ENCODE measurements at regions not wholly inside any gene's neighbourhood (a gene's known extent, or its start where the extent isn't known, plus 50 kb on each side); places are given as distances from the start of the nearest gene placed in this dataset.
A peak's percentile ranks its signal among the peaks of the same experiment; 100 is the strongest.
"Not testable (repeated sequence)": the region's sequence is repeated elsewhere in the genome, so short reads cannot be mapped to it uniquely, and the experiment has no call there.

DNA sequence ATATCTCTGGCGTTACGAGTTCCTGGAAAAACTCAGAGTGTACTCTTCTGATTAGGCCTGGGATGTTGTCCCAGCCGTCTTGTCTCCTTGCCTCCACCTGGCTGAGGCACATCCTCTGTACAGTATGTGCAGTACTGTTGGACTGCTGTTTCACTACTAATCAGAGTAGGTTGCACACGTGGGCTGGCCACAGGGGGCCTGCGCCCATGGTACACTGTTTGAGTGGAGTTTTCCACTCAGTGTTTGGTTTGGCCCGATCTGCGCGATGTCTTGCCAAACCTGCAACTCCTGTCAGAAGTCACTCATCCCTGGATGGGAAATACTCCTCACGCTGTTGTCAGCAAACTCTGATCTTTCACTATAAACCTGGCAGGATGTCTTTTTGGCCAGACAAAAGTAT lies 189.6 kb upstream of the CSNK1A1L start:
- DNase-seq (ENCODE audit: low read depth), result no peak

DNA sequence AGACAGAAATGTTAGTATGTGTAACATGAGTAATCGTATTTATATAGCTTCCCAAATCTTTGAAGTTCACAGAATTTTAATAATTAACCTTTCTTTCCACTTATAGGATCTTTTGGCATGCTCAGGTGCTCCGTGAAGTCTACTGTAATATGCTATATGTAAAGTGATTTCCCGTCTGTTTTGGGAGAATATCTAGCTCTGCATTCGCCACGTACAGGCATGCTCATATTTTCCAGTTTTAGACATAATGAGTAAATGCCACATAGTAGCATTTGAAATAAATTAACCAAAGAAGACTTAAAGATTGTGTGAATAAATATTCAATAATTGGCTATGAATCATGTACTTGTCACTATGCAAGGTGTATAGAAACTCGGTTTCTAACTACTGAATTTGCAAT lies 189.0 kb upstream of the CSNK1A1L start:
- no peak for DNase-seq (ENCODE audit: low read depth)

DNA sequence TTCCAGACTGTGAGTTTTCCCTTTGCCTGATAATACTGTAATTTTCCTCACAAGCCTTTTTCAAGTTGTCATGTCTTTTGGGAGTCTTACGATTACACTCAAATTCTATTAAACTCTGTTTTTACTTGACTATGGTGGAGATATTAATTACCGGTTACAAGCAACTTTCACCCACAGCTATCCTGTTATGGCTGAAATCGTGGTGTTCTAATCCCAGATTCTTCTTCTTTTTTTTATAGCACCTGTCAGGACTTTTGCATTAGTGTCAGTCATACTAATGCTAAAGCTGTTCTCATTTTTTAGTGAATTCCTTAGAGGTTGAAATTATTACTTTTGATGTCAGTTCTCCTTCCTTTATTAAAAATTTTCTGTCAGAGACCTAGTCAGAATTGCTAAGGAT lies 187.8 kb upstream of the CSNK1A1L start:
- no peak for DNase-seq (ENCODE audit: low read depth)

DNA sequence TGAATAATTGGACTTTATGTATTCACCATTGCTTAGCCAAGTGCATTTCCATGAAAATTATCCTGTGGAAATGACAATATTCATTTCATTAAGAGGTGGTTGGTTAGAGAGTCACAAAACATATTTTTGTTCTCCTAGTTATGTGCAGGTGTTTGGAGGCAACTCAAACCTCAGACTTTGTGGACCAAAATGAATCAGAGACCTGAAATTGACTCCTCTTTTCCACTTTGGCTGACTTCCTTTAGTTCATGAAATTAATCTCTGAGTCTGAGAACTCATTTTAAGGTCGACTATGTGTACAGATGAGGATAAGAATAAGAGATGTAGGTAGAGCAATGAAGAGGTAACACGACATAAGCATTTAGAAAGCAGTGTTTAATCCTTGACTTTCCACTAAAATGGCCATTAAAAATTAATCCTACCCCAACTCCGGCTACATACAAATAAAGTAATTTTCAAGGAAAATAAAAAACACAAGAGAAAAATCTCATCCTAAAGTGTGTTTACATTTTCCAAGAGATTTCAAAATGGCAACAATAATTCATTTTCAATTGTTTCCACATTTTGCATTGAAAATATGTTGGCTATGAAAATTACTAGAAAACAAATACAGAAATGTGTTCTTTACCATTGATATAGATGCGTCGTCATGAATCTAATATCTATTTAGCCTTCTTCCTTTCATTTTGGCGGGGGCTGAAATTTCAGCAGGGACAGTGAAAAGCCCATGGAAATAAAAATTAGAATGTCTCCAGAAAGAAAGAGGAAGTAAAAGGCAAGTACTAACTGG lies 185.4 kb upstream of the CSNK1A1L start:
- DNase-seq (ENCODE audit: low read depth), result no peak

DNA sequence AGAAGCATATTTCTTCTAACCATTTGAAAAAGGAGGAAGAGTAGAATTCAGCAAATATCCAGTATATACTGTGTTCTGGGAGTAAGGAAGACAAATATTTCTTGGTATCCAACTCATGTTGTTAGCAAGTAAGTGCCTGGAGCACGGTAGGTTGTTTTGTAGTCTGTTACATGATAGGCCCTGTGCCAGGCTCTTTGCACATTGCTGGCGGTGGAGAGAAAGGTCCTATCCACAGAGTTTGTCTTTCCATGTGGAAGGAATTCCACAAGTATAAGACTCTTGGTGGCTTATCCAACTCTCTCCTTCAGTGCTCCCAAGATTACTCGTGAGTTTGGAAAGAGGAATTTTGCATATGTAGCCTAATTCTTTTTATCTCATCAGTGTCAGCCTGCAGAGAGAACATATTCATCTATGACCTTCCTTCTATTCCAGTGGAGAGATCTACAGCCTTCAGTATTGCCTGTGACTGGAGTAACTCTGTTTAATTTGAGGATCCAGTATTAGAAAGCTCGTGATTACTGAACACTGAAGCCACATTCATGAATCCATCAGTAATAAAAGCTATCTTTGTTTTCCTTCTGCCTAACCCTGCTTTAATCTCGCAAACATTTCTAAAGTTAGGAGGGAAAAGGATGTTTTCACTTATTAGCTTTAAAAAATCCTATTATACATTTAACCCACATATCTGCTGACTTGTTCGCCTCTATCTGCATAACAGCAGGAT lies 183.9 kb upstream of the CSNK1A1L start:
- DNase-seq (ENCODE audit: low read depth), result no peak

DNA sequence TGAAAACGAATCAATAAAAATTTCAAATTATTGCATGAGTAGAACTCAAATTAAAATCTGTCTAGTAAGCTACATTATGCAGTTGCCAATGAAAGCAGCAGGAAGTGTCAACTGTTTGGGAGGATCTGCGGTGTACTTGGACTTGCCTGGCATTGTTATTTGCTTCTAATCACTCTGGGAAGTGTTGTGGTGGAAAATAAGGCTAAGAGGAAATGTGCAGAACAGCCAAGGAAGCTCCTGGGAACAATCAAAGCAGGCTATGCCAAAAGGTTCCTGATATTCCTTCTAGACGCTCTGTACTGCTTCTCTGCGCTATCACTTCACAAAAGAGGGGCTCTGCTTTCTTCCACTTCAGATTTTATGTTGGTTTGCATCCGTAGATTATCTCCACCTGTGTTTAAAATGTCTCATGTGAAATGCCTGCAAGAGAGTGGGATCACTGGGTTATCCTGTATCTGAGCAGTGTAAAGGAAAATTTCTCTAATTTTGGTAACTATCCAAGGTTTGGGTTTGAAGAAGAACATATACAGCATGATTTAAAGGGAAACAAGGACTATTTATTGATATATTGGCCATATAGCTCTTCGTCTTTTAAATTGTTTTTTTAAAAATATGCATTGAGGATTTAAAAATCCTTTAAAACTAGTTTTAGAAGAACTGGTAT lies 182.7 kb upstream of the CSNK1A1L start:
- no peak for DNase-seq (ENCODE audit: low read depth)

DNA sequence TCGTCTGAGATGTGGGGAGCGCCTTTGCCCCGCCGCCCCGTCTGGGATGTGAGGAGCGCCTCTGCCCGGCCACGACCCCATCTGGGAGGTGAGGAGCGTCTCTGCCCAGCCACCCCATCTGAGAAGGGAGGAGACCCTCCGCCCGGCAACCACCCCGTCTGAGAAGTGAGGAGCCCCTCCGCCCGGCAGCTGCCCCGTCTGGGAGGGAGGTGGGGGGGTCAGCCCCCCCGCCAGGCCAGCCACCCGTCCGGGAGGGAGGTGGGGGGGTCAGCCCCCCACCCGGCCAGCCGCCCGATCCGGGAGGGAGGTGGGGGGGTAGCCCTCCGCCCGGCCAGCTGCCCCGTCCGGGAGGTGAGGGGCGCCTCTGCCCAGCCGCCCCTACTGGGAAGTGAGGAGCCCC lies 174.8 kb upstream of the CSNK1A1L start:
- not testable (repeated sequence) for DNase-seq (ENCODE audit: low read depth)

DNA sequence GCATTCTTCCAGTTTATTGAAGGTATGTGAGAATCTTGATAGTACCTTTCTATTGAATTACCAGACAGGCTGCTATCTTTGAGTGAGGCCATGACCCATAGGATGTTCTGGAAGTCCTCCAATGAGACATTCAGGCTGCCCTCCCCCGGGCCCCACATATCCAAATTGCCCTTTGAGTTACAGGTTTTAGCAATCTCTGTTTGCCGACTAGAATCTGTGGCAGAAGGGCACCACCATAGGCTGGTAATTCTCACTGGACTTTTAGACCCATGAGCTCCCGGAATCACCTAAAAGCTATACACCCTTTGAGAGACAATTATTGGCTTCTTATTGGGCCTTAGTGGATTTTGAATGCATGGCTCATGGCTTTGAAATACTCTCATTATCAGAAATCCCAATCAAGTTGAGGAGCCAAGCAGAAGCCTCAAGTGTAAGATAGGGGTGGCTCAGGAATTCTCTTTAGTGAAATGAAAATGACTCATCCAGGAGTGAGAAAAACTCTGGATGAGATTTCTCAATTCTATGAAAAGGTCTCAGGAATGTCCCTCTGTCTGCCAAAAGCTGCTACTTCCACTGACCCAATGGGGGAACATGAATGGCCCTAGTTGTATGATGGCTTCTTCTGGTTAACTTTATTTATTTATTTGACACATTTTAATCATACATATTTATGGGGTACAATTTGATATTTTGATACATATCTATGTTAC lies 172.1 kb upstream of the CSNK1A1L start:
- DNase-seq (ENCODE audit: low read depth), result peak; percentile 78

DNA sequence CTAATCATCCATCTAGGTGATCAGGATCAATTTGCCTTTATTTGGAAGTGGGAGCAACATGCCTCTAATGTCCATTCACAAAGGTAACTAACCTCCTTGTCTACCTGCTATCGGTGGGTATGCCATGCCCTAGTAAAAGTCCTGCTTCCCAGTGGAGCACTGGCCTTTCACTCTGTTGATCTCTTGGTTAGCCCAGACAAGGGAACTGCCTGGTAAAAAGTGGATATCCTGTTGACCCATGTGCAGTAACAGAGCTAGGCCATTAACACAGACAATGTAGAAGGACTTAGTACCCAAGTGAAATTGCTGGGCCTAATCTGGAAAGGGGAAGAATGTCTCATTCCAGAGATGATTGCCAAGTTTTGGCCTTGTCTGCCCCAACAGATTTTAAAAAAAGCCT lies 171.5 kb upstream of the CSNK1A1L start:
- DNase-seq (ENCODE audit: low read depth), result peak; percentile 19

DNA sequence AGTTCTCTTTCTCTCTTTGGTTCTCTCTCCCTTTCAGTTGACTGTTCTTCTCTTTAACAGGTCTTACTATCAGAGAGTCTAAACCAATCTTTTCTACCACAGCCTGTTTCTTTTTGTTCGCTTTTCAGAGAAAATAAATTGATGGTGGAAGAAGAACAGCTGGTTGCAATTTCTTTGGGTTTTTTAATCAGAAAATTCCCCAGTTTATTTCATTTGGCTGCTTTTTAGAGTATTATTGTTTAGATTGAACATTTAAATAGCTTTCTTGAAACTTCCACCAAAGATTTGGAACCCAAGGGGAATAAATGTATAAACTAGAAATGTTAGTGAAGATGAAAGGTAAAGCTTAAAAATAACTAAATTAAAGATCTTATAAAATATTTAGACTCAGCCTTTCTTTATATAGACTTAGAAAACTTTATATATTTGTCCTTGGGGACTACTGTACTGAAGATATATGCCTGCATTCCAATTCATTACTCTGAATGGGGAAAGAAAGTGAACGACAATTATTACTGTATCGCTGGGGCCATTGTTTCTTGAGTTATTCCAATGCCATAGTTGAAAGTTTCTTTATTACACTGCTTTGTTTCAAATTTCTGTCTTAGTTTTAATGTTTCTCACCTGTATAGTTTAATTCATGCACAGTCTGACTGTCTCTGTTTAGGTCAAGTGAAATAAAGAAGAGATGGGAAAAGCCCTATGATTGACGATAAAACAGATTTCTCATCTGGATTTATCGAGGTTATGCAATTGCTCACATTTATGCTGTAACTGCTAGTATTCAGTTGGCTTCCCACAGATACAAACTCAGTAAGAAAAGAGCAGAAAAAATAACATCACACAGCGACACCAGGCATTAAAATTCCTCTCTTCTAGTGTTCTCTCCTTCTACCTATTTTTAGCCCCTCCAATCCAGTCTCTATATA lies 169.4 kb upstream of the CSNK1A1L start:
- DNase-seq (ENCODE audit: low read depth), result no peak

DNA sequence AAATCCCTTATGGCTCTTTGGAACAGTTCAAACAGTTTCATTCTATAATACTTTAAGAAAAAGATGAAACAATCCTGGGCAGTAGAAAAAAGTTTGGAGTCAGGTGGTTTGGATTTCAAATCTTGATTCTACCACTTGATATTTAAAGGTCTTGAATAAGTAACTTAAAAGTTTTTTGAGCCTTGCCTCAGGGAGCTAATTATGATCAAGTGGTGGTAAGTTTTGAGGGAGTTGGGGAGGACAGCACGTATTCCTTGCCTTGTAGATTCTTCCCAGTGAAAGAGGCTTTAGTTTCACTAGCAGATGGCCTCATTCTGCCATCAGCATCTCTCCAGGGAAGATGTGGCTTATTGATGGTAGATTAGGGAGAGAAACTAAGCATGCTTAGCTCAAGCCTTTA lies 168.4 kb upstream of the CSNK1A1L start:
- DNase-seq (ENCODE audit: low read depth), result no peak

DNA sequence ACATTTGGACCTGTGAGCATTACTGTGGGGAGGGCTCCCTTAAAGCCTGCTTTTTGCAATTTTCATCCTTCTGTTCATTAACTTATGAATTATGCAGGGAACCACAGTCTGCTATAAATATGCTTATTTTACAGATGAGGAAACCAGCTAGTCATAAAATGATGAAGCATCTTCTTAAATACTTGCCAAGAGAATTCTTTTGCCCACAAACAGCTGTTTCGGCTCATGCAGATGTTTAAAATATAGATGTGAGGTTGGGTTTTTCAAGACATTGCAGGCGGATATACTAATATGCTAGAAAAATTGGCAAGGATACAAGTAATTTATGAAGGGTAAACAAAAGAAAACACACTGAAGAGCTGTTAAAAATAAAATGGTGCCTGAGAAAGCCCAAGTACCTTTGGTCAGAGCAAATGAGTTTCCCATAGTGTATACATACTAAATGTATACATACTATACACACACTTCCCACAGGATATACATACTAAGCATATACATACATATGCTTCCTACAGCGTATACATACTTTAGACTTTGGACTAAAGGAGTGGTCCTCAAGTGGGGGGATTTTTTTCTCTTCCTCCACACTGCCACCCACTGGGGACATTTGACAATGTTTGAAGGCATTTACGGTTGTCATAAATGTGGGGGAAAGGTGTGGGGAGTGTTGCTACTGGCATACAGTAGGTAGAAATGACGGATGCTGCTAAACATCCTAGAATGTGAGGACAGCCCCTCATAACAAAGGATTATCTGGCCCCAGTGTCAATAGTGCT lies 164.9 kb upstream of the CSNK1A1L start:
- no peak for DNase-seq (ENCODE audit: low read depth)

DNA sequence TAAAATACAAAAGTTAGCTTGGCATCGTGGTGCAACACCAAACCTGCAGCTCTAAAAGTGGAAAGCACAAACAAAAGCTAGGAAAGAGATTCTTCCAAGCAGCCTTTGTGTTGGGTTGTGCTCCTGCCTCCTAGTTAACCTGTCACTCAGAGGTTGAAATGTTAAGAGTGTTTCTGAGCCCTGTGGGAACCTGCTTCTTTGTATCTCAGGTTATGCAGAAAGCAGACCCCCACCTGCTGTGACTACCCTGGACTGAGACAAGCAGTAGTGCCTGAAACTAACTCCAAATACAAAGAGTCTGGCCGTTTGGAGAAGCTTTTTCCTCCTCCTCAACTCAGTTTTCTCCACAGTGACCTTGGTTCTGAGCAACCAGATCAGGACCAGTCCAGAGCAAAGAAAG lies 158.4 kb upstream of the CSNK1A1L start:
- DNase-seq (ENCODE audit: low read depth), result no peak

DNA sequence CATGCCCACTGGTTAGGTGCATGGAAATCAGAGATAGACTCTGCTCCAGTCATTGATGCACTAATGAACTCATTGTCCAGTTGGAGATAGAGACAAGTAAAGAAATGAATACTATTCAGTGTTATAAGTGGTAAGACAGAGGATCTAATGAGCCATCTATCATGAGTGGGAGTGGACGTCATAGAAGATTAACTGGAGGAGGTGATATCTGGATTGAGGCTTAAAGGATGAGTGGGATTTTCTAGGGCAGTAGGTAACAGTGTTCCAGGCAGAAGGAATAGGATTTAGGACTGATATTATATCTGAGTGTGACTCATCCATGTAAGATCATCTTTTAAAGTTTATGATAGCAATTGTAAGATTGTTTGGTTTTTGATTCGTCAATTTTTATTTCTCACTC lies 152.2 kb upstream of the CSNK1A1L start:
- no peak for DNase-seq (ENCODE audit: low read depth)

DNA sequence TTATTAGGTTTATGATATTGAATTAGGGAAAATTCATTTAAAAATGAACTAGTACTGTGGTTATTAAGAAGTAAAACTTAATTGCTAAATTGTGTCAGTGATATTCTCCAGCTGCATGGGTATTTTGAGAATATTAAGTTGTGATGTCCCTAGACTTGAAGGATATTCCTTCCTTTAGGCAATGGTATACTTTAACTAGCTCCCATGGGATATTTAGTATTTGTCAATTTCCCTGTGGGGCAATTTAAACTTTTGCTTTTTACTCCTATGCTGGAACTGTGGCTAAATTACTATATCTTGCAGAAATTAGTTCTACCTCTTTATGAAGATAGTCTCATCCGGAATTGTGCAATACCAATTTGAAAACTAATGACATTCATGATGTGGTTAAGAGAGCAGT lies 151.6 kb upstream of the CSNK1A1L start:
- DNase-seq (ENCODE audit: low read depth), result no peak

DNA sequence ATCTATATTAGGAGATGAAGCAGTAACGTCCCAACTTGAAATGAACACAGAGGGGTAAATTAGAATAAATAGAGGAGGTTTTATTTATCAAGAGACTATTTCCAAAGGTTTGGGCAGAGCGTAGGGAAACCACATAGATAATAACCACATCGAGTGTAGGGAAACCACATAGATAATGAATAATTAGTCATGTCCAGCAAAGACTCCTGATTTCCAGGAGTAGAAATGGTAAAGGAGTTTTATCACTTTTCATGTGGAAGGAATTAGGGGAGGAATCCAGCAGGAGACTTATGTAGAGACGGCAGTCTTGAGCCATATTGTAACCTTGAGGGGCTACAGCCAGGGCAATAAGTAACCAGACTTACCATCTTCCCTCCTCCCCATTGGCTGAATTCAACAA lies 136.3 kb upstream of the CSNK1A1L start:
- DNase-seq (ENCODE audit: low read depth), result no peak

DNA sequence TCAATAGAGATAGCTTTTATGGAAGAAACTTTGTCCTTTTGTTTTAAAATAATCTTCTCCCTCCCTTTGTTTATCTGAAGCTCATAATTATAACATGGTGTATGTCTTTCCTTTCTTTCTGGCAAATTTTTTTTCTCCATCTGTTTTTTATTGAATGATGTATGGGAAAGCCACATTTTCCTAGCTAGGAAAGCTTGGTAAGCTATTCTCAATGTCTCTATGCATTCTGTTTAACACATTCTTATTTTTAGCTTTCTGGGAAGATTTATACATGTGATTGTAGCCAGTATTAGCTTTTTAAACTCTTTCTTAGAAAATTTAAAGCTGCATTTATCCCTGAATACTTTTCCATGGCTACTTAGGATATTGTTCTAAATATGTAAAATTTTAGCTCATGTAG lies 124.9 kb upstream of the CSNK1A1L start:
- peak; percentile 7 for DNase-seq (ENCODE audit: low read depth)

DNA sequence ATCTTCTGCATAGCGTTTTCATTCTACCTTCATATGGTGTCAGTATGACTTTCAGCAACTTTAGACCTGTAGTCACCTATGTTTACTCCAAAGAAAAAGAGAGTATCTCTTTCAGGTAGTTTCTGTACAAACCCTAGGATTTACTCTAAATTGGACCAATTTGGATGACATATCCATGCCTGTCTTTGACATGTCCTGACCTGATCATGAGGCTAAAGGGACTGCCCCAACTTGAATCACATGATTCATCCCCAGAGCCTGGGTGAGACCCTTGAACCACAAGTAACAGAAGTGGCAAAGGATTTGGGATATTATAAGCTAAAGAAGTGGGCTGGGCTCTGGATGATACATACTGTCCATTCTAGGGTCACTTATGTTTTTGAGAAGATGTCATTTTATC lies 124.5 kb upstream of the CSNK1A1L start:
- no peak for DNase-seq (ENCODE audit: low read depth)

DNA sequence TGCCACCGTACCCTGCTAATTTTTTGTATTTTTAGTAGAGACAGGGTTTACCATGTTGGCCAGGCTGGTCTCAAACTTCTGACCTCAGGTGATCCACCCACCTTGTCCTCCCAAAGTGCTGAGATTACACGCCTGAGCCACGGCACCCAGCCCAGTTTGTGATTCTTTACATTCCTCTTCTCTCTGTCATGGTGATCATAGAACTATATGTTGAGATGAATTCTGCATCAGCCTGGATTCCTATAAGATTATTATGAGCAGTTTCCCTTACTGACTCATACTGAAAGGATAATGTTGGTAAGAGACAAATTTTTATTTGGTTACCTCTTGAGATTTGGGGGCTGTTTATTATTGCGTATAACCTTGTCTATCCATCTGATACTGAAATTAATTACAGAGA lies 121.5 kb upstream of the CSNK1A1L start:
- DNase-seq (ENCODE audit: low read depth), result peak; percentile 62

DNA sequence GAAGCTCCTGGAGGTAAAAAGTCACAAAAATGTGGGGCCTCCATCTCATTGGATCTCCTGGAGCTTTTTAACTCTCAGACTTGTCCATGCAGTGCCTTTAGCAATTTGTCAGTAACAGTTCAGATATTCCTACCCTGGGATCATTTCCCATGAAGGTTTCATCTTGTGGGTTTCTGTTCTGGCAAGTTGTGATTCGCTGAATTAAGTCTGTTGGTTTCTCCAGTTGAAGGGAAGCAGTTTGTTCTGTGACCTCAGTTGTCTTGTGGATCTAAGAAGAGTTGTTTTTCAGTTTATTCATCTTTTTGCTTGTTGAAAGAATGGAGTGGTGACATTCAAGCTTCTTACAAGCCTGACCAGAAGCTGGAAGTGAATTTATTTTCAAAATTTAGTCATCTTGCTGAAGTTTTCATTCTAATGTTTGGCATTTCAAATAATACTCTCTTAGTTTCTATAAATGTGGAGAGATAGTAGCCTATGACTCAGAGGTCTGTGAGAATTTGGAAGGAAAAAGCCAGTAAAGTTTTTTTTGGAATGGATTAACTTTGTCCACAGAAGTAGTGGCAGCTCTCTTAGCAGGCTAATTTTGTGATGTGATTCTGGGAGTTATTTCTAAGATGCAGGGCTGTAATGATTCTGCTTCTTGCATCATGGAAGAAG lies 120.1 kb upstream of the CSNK1A1L start:
- peak; percentile 88 for DNase-seq (ENCODE audit: low read depth)
